Right atrium auricular region (tissue), 2 donors: ENCODE measurements at regions not wholly inside any gene's neighbourhood (a gene's known extent, or its start where the extent isn't known, plus 50 kb on each side); places are given as distances from the start of the nearest gene placed in this dataset.

Experiments used
- DNase-seq: peaks from one replicate; pipeline ENCODE4 v3.0.0-alpha.2; 2019; ENCODE audit warnings: low spot score
- H3K27ac ChIP-seq, 2 donors: fragments of 200-600 bp; sonication (generic); 1 replicate in 1 of 2; 2 replicates in 1 of 2; pipeline ENCODE4 v1.5.1; 2016 to 2019
- H3K27me3 ChIP-seq, 2 donors: fragments of 200-600 bp; sonication (generic); one replicate each; pipeline versions ENCODE4 v1.5.1 to v1.6.0; 2017 to 2019
- H3K36me3 ChIP-seq: fragments of 200-600 bp; sonication (generic); one replicate; pipeline ENCODE4 v1.5.1; 2016
- H3K4me1 ChIP-seq, 2 donors: fragments of 200-600 bp; sonication (generic); one replicate each; pipeline versions ENCODE4 v1.5.1 to v1.6.0; 2017 to 2019
- H3K4me3 ChIP-seq, 2 donors: fragments of 200-600 bp; sonication (generic); 1 replicate in 1 of 2; 2 replicates in 1 of 2; pipeline ENCODE4 v1.5.1; 2017 to 2019; ENCODE audit warnings: mild to moderate bottlenecking in 1 of 2, moderate library complexity in 1 of 2
- H3K9me3 ChIP-seq, 2 donors: fragments of 200-600 bp; sonication (generic); one replicate each; pipeline ENCODE4 v1.5.1; 2019
- TF ChIP-seq, protein P1 (sequence below), 2 donors: fragments of 200-600 bp; sonication (generic); IDR thresholded peaks; one replicate each; pipeline ENCODE4 v1.5.1; 2019; ENCODE audit warnings: antibody characterized with exemption in 2 of 2

DNA sequence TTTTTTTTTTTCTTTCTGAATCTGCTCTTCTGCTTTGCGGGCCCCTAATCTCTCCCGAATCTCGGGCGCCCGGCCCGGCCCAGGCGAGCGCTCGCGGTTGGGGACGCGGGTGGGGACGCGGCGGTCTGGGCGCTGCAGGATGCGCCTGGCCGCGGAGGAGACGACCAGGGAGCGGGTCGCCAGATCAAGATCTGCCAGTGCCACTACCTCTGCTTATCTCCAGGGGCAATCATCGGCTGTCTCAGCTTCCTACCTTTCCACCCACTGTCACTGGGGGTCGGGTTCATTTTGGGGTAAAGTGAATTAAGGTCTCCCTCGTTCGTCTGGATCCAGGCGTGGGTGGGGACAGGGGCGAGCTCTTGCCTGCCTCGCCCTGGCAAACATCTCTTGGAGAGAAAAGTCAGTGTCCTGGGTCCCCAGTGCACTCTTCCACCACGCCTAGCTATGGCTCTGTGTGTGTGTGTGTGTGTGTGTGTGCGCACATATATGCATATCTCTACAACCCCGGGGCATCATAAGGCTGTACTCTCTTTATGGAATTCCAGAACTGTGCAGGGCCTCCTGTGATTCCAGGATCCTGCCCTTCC, 422.3 kb downstream of the VRK1 start:
- H3K4me3 ChIP-seq: peak overlapping the region in 1 of 2 donors; percentile 36
- no peaks in the 10 kb centered on the region for H3K9me3 ChIP-seq
- H3K27me3 ChIP-seq: peaks cover 0 to 7% of the 10 kb centered on the region in 2 donors
- peaks cover 0 to 15% of the 10 kb centered on the region in 2 donors for H3K4me1 ChIP-seq
- no peak for DNase-seq
- H3K36me3 ChIP-seq: no peaks in the 10 kb centered on the region
- TF ChIP-seq, protein P1, sequence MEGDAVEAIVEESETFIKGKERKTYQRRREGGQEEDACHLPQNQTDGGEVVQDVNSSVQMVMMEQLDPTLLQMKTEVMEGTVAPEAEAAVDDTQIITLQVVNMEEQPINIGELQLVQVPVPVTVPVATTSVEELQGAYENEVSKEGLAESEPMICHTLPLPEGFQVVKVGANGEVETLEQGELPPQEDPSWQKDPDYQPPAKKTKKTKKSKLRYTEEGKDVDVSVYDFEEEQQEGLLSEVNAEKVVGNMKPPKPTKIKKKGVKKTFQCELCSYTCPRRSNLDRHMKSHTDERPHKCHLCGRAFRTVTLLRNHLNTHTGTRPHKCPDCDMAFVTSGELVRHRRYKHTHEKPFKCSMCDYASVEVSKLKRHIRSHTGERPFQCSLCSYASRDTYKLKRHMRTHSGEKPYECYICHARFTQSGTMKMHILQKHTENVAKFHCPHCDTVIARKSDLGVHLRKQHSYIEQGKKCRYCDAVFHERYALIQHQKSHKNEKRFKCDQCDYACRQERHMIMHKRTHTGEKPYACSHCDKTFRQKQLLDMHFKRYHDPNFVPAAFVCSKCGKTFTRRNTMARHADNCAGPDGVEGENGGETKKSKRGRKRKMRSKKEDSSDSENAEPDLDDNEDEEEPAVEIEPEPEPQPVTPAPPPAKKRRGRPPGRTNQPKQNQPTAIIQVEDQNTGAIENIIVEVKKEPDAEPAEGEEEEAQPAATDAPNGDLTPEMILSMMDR (IDR thresholded peaks at IDR 0.05): no peak
- no peak overlapping the region for H3K27ac ChIP-seq

DNA sequence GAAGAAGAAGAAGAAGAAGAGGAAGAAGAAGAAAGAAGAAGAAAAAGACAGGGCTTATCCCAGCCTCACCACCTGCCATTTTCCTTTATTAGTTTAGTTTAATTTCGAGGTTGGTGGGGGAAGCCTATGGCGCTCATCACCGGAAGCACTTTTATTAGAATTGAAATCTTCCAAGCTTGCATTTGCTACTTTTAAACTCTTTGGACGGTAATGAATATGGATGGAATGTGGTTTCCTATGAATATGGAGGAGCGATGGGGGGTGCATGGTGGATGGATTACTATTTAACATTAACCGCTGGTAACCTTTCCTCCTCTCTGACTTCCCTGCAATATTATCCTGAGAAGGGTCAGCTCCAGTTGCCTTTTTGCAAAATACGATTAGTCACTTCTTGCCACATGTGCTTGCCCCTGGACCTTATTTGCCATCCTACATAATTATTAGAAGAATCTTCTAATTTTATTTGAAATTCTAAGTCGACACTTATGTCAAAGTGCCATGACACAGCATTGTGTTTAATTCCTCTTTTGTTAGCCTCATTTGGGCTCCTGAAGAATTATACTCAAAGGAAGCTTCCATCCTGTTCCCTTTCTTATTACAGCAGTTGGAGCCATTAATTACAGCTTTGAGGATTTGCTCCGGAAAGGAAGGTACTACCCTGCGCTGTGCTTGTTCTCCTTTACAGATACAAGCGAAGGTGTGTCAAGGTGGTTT, 424.5 kb downstream of the VRK1 start:
- DNase-seq: no peak
- H3K9me3 ChIP-seq: no peaks in the 10 kb centered on the region

DNA sequence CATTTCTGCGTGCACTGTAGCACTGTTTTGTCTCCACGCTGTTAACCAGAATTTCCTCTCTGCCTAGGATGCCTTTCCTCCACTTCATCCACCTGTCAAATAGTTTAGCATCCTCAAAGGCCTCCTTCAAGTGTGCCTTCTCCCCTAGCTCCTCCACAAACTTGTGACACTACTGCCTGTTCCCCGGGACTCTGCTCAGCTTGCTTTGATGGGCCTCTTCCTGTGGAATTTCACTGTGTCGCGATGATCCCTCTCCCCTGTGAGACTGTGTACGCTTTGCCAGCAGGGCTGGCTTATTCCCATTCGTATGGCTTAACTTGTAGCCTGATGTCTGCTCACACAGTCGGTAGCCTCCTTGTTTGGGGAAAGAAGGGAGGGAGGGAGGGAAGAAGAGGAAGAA, 426.8 kb downstream of the VRK1 start:
- Histone ChIP-seq H3K27me3 (peaks cover 0 to 7% of the 10 kb centered on the region in 2 donors), H3K9me3 (no peaks in the 10 kb centered on the region), H3K4me1 (peaks cover 0 to 8% of the 10 kb centered on the region in 2 donors), H3K36me3 (no peaks in the 10 kb centered on the region), H3K27ac (no peak overlapping the region), H3K4me3 (no peak overlapping the region)
- TF ChIP-seq, protein P1 (IDR thresholded peaks at IDR 0.05): no peak
- no peak for DNase-seq

More for the DNA sequence above, 424.5 kb downstream of the VRK1 start:
- no peak overlapping the region for H3K27ac ChIP-seq
- peaks cover 0 to 7% of the 10 kb centered on the region in 2 donors for H3K27me3 ChIP-seq
- TF ChIP-seq, protein P1 (IDR thresholded peaks at IDR 0.05): no peak
- no peak overlapping the region for H3K4me3 ChIP-seq
- H3K4me1 ChIP-seq: peaks cover 0 to 15% of the 10 kb centered on the region in 2 donors
- no peaks in the 10 kb centered on the region for H3K36me3 ChIP-seq

DNA sequence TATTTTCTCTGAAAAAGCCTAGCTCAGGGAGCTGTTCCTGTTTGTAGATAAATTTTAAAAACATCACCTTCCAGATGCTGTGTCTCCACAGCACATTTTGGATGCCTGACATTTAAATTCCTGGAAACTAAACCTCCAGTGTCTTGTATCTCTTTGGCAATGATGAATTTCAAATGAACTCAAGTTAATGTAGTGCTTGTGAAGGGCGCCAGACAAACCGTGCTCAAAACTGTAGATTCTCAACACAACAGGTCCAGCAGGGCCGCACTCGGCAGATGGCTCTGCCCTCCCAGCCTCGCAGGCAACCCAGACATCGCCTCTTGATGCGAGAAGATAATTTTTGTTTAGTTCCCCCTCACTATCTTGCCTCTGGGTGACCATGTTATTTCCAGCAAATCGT, 432.9 kb downstream of the VRK1 start:
- no peak overlapping the region for H3K27ac ChIP-seq

DNA sequence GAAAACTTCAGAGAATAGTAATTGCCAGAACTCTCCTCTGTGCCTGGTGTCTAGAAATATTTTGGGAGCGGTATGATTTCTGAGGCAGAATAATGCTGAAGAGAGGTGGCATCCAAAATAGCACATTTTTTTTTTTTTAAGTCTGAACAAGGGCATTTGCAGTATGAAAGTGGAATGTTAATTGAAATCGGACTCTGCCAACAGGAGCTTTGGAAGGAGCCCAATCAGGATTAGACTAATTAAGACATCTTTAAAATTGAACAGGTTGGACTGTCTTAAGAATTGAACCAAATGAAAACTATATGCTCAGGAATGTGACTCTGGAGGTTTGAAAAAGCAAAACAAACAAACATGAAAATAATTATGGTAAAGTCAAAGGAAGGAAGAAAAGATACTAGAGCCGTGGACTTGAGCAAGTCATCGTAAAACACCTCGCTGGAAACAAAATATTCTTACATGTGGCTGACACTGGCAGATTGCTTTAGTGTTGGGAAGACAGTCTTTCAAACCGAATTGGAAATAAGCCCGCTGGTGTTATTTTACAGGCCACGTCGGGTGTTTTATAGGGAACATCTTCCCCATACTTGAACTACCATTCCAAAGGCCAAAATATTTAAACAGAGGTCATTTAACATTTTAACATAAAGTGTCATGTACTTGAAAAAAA, 436.3 kb downstream of the VRK1 start:
- no peaks in the 10 kb centered on the region for H3K9me3 ChIP-seq
- no peaks in the 10 kb centered on the region for H3K4me1 ChIP-seq
- TF ChIP-seq, protein P1 (IDR thresholded peaks at IDR 0.05): no peak
- H3K27me3 ChIP-seq: no peaks in the 10 kb centered on the region
- H3K4me3 ChIP-seq: no peak overlapping the region
- DNase-seq: no peak
- no peaks in the 10 kb centered on the region for H3K36me3 ChIP-seq
- H3K27ac ChIP-seq: no peak overlapping the region

More for the DNA sequence above, 432.9 kb downstream of the VRK1 start:
- Histone ChIP-seq H3K27me3 (no peaks in the 10 kb centered on the region), H3K4me1 (no peaks in the 10 kb centered on the region), H3K4me3 (no peak overlapping the region), H3K9me3 (no peaks in the 10 kb centered on the region), H3K36me3 (no peaks in the 10 kb centered on the region)
- TF ChIP-seq, protein P1 (IDR thresholded peaks at IDR 0.05): no peak
- DNase-seq: no peak
